IMR-90 (cell line): ENCODE measurements at regions not wholly inside any gene's neighbourhood (a gene's known extent, or its start where the extent isn't known, plus 50 kb on each side); places are given as distances from the start of the nearest gene placed in this dataset.

Experiments used
- ATAC-seq: fragments of 200-7000 bp; cut with Tn5 transposase; 2 replicates; pipeline ENCODE4 v1.9.1; 2020; ENCODE audit warnings: low read depth, mild to moderate bottlenecking, moderate library complexity
- BruUV-seq: library from RNA; stranded (reverse); fragments of 400-500 nt; replicated peaks from 2 replicates; lab custom pipeline; 2021; lab: Mats Ljungman, UMichigan
- CTCF ChIA-PET: fragments of 300-600 bp; formaldehyde crosslinking; extraction: SDS; loops from one replicate; lab custom pipeline; 2021; ENCODE audit warnings: antibody characterized with exemption; lab: Yijun Ruan, JAX
- POLR2A ChIA-PET: fragments of 300-600 bp; sonication (Branson Sonifier 250); formaldehyde crosslinking; loops from one replicate; lab custom pipeline; 2022; ENCODE audit warnings: antibody characterized with exemption; ENCODE audit not compliant: unreplicated experiment; lab: Charles Lee
- DNase-seq: peaks from one replicate; pipeline ENCODE4 v3.0.0; 2013
- H2AFZ ChIP-seq: replicated peaks from 2 replicates; pipeline ENCODE3; 2013; ENCODE audit warnings: low read length, mild to moderate bottlenecking; ENCODE audit not compliant: poor library complexity
- H2AK5ac ChIP-seq: 2 replicates; pipeline ENCODE4 v1.6.1; 2013; ENCODE audit warnings: low read depth, low read length, inconsistent platforms
- H2AK9ac ChIP-seq: replicated peaks from 2 replicates; pipeline ENCODE3; 2013; ENCODE audit warnings: mild to moderate bottlenecking, low read depth, low read length, moderate library complexity; ENCODE audit not compliant: poor library complexity
- H2BK120ac ChIP-seq: 2 replicates; pipeline ENCODE4 v1.6.1; 2013; ENCODE audit warnings: low read depth, low read length, inconsistent platforms
- H2BK15ac ChIP-seq: 3 replicates; pipeline ENCODE4 v1.6.1; 2013; ENCODE audit warnings: low read depth, low read length, inconsistent platforms
- H2BK20ac ChIP-seq: 2 replicates; pipeline ENCODE4 v1.6.1; 2013; ENCODE audit warnings: low read depth, mild to moderate bottlenecking, inconsistent platforms, low read length, moderate library complexity
- H2BK5ac ChIP-seq: 2 replicates; pipeline ENCODE4 v1.6.1; 2013; ENCODE audit warnings: mild to moderate bottlenecking, low read depth, low read length, inconsistent platforms; ENCODE audit not compliant: poor library complexity, severe bottlenecking
- H3K14ac ChIP-seq: replicated peaks from 2 replicates; pipeline ENCODE4 v1.6.1; 2013; ENCODE audit warnings: low read depth, low read length, inconsistent platforms
- H3K18ac ChIP-seq: 2 replicates; pipeline ENCODE4 v1.6.1; 2013; ENCODE audit warnings: low read depth, low read length, control low read depth
- H3K23ac ChIP-seq: 2 replicates; pipeline ENCODE4 v1.6.1; 2013; ENCODE audit warnings: low read depth, low read length, inconsistent platforms
- H3K27ac ChIP-seq: 2 replicates; pipeline ENCODE4 v1.5.1; 2013; ENCODE audit warnings: mild to moderate bottlenecking, control low read depth, low read length; ENCODE audit not compliant: insufficient read depth
- H3K27me3 ChIP-seq: 2 replicates; pipeline ENCODE4 v1.6.1; 2013; ENCODE audit warnings: low read length; ENCODE audit not compliant: control insufficient read depth, insufficient read depth
- H3K36me3 ChIP-seq: 2 replicates; pipeline ENCODE4 v1.6.1; 2013; ENCODE audit warnings: low read length, mixed read lengths; ENCODE audit not compliant: control insufficient read depth, insufficient read depth
- H3K4ac ChIP-seq: 2 replicates; pipeline ENCODE4 v1.6.1; 2013; ENCODE audit warnings: low read depth, low read length, inconsistent platforms
- H3K4me1 ChIP-seq: 2 replicates; pipeline ENCODE4 v1.6.1; 2013; ENCODE audit warnings: low read length, mixed read lengths; ENCODE audit not compliant: control insufficient read depth, insufficient read depth
- H3K4me2 ChIP-seq: 2 replicates; pipeline ENCODE4 v1.6.1; 2013; ENCODE audit warnings: low read depth, mild to moderate bottlenecking, control low read depth, low read length, moderate library complexity
- H3K4me3 ChIP-seq: 2 replicates; pipeline ENCODE4 v1.5.1; 2013; ENCODE audit warnings: low read depth, mild to moderate bottlenecking, control low read depth, low read length, moderate library complexity; ENCODE audit not compliant: insufficient read depth
- H3K56ac ChIP-seq: 2 replicates; pipeline ENCODE4 v1.6.1; 2013; ENCODE audit warnings: low read length, inconsistent platforms; ENCODE audit not compliant: insufficient read depth; ENCODE audit errors: extremely low read depth
- H3K79me1 ChIP-seq, 2 experiments: 2 replicates each; pipeline ENCODE4 v1.6.1; 2013; ENCODE audit warnings: low read length in 2 of 2, inconsistent platforms in 1 of 2, low read depth in 1 of 2
- H3K9ac ChIP-seq: 2 replicates; pipeline ENCODE4 v1.6.1; 2013; ENCODE audit warnings: low read depth, low read length, control low read depth
- H3K9me1 ChIP-seq: 2 replicates; pipeline ENCODE4 v1.6.1; 2013; ENCODE audit warnings: low read length, inconsistent platforms; ENCODE audit not compliant: insufficient read depth
- H3K9me3 ChIP-seq: 2 replicates; pipeline ENCODE4 v1.6.1; 2013; ENCODE audit warnings: low read length; ENCODE audit not compliant: control insufficient read depth, insufficient read depth
- H4K20me1 ChIP-seq: 2 replicates; pipeline ENCODE4 v1.6.1; 2013; ENCODE audit warnings: low read length, inconsistent platforms; ENCODE audit not compliant: insufficient read depth
- H4K5ac ChIP-seq: 2 replicates; pipeline ENCODE4 v1.6.1; 2013; ENCODE audit warnings: mild to moderate bottlenecking, low read depth, low read length, control low read depth
- H4K8ac ChIP-seq, 2 experiments: 2 replicates each; pipeline ENCODE4 v1.6.1; 2013; ENCODE audit warnings: low read depth in 2 of 2, low read length in 2 of 2, control low read depth in 1 of 2, inconsistent platforms in 1 of 2
- H4K91ac ChIP-seq: 2 replicates; pipeline ENCODE4 v1.6.1; 2013; ENCODE audit warnings: low read depth, low read length, inconsistent platforms; ENCODE audit not compliant: insufficient read depth
- FOS ChIP-seq: fragments of 150-350 bp; IDR thresholded peaks from 2 replicates; pipeline ENCODE4 v1.6.1; 2016; ENCODE audit warnings: low read depth, low read length
- MAFK ChIP-seq: IDR thresholded peaks from 2 replicates; pipeline ENCODE4 v1.6.1; 2012; ENCODE audit warnings: low read depth, low read length, improper control_type of control experiment
- MAZ ChIP-seq: IDR thresholded peaks from 2 replicates; pipeline ENCODE4 v1.6.1; 2012; ENCODE audit warnings: low read depth, mild to moderate bottlenecking, low read length, improper control_type of control experiment, moderate library complexity, borderline replicate concordance
- RFX5 ChIP-seq: IDR thresholded peaks from 2 replicates; pipeline ENCODE4 v1.8.0; 2012; ENCODE audit warnings: low read depth, mild to moderate bottlenecking, low read length, moderate library complexity
- WGBS, 2 experiments: methylation state at CpG; one replicate each; pipeline versions ENCODE4 v1.1.5 to v1.1.7; 2013; ENCODE audit warnings: missing lambda C conversion rate in 2 of 2; ENCODE audit not compliant: insufficient read length in 1 of 2; ENCODE audit errors: extremely low coverage in 2 of 2; 5-methylcytosine and 5-hydroxymethylcytosine counted together
- dilution Hi-C: fragments of 300-500 bp; cut with HindIII; formaldehyde crosslinking; loops from one replicate; pipeline ENCODE4 v1.14.3; 2018; ENCODE audit warnings: low sequenced_read_pairs; ENCODE audit not compliant: unreplicated experiment
- in situ Hi-C: fragments of 300-500 bp; cut with MboI; formaldehyde crosslinking; loops from 3 replicates; pipeline ENCODE4 v1.14.3; 2019; ENCODE audit warnings: low sequenced_read_pairs, inconsistent platforms, mixed read lengths
- intact Hi-C: fragments of 100-400 bp; cut with micrococcal nuclease; formaldehyde crosslinking; loops from 2 replicates; pipeline ENCODE4 v1.10.0; 2022

DNA sequence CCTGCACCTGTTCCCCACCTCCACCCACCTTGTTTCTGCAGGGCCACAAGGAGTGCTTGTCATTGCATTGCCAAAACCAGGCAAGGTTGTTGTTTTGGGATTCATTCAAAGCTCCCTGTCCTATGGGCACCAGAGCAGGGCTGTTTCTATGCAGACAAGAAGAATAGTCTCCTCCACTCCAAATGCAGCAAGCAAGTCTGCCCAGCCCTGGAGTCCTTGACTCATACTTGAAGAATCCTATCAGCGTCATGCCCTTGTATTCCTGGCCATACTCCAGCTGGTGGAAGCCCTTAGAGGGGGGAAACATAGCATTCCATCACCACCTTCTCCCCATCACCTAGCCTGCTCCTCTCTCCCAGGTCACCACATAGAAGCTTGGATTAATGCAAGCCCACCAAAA lies 145.3 kb upstream of the ECI2 start:
- H3K36me3 ChIP-seq, result no peaks in the 10 kb centered on the region
- peaks cover 19% of the 10 kb centered on the region for H3K27me3 ChIP-seq
- 0 out of 2 replicates have a peak overlapping the region, but pooled peaks have one; percentile 11 for H2AK5ac ChIP-seq
- peak; percentile 41; the same call in 1 of the 2 replicates for TF ChIP-seq FOS
- TF ChIP-seq MAZ, result peak; percentile 15; the same call in 1 of the 2 replicates
- no peak for TF ChIP-seq MAFK
- TF ChIP-seq RFX5, result peak; percentile 81
- H3K9ac ChIP-seq, result no peak overlapping the region
- H3K9me3 ChIP-seq, result no peaks in the 10 kb centered on the region
- peak overlapping the region; percentile 6 for H3K18ac ChIP-seq
- H2BK120ac ChIP-seq, result peak overlapping the region; percentile 48; the same call in 1 of the 2 replicates
- H3K4me1 ChIP-seq, result peaks cover 5% of the 10 kb centered on the region
- no peak overlapping the region for H4K5ac ChIP-seq
- H2BK5ac ChIP-seq, result no peak overlapping the region
- no peak overlapping the region for H3K4me3 ChIP-seq
- H4K8ac ChIP-seq, result no peak overlapping the region
- H3K4me2 ChIP-seq, result peak overlapping the region; percentile 4; the same call in 1 of the 2 replicates
- no peaks in the 10 kb centered on the region for H4K20me1 ChIP-seq
- H3K56ac ChIP-seq, result no peak overlapping the region
- peaks cover 3% of the 10 kb centered on the region; the same call in 1 of the 2 replicates for H3K9me1 ChIP-seq
- peak; percentile 97 for ATAC-seq
- H2AK9ac ChIP-seq, result no peak overlapping the region
- intact Hi-C loops, result no loop called here
- 0 out of 2 replicates have a peak overlapping the region, but pooled peaks have one; percentile 49 for H4K91ac ChIP-seq
- DNase-seq, result peak; percentile 91
- BruUV-seq, result no TSS peak
- H3K27ac ChIP-seq, result 0 out of 2 replicates have a peak overlapping the region, but pooled peaks have one; percentile 11
- ChIA-PET CTCF (interaction anchor here (0.7 to 1.0 kb wide), 2 partner anchors 17 to 46 kb away, joined by 3 read pairs; no protein-coding TSS in a partner anchor), POLR2A (no interaction called here)
- no peak overlapping the region for H3K14ac ChIP-seq
- peak overlapping the region; percentile 33; the same call in 1 of the 2 replicates for H3K4ac ChIP-seq
- in situ Hi-C loops, result no loop called here
- no peak overlapping the region for H3K23ac ChIP-seq
- WGBS, 2 experiments, result no CpG with 5 or more reads among the region's 1 CpG
- H3K79me1 ChIP-seq, result no peaks in the 10 kb centered on the region
- dilution Hi-C loops, result no loop called here
- H2BK15ac ChIP-seq, result no peak overlapping the region
- H2BK20ac ChIP-seq, result peak overlapping the region; percentile 28; the same call in 1 of the 2 replicates
- peak overlapping the region; percentile 1 for H2AFZ ChIP-seq
